ENCODE measurements at regions not wholly inside any gene's neighbourhood (a gene's known extent, or its start where the extent isn't known, plus 50 kb on each side); places are given as distances from the start of the nearest gene placed in this dataset.

GRCh38 chr21:26709090-26709489 is 136.0 kb upstream of the CYYR1 start:
- TF ChIP-seq CTCF (IDR thresholded peaks at IDR 0.05; ENCODE audit: extremely low read depth in 1 of 2, insufficient read depth in 1 of 2, low read depth in 1 of 2, low read length in 2 of 2) (no peak), POLR2AphosphoS5 (IDR thresholded peaks at IDR 0.05; ENCODE audit: insufficient read depth, low read depth, low read length) (no peak)
